WTC11 (cell line): ENCODE measurements at regions not wholly inside any gene's neighbourhood (a gene's known extent, or its start where the extent isn't known, plus 50 kb on each side); places are given as distances from the start of the nearest gene placed in this dataset.

Experiments
- CREB1 ChIP-seq: sonication (generic); formaldehyde crosslinking; IDR thresholded peaks from 2 replicates; pipeline ENCODE4 v1.8.0; 2023; ENCODE audit warnings: mild to moderate bottlenecking, missing genetic modification reagents
- CTCF ChIP-seq: fragments of 200-600 bp; IDR thresholded peaks from 2 replicates; pipeline ENCODE4 v1.8.0; 2022; ENCODE audit warnings: antibody characterized with exemption
- MAX ChIP-seq: sonication (generic); formaldehyde crosslinking; IDR thresholded peaks from 2 replicates; pipeline ENCODE4 v1.8.0; 2022; ENCODE audit warnings: mild to moderate bottlenecking, missing genetic modification reagents
- ZSCAN18 ChIP-seq: fragments of 250-450 bp; sonication (Bioruptor Pico); IDR thresholded peaks from 2 replicates; pipeline ENCODE4 v2.1.2; 2022; ENCODE audit warnings: mild to moderate bottlenecking, moderate library complexity

GRCh38 chr13:69363360-69363759 is 744.3 kb upstream of the ATXN8OS start:
- no peak for TF ChIP-seq CTCF
- TF ChIP-seq MAX = no peak
- TF ChIP-seq ZSCAN18 = no peak
- TF ChIP-seq CREB1 (CRISPR knock-in tag) = no peak
